CD4-positive, alpha-beta T cell (primary cell): ENCODE measurements at regions not wholly inside any gene's neighbourhood (a gene's known extent, or its start where the extent isn't known, plus 50 kb on each side); places are given as distances from the start of the nearest gene placed in this dataset.

ENCODE experiments used
- ATAC-seq: fragments of 200-7000 bp; cut with Tn5 transposase; one replicate; pipeline ENCODE4 v1.10.0; 2022; ENCODE audit warnings: mild to moderate bottlenecking; ENCODE audit not compliant: poor library complexity
- CTCF ChIA-PET: fragments of 350-600 bp; sonication (Branson Sonifier 250); formaldehyde crosslinking; loops from one replicate; lab custom pipeline; 2021; ENCODE audit warnings: antibody characterized with exemption, inconsistent platforms; lab: Charles Lee
- POLR2A ChIA-PET: fragments of 350-600 bp; sonication (Branson Sonifier 250); formaldehyde crosslinking; loops from one replicate; lab custom pipeline; 2021; ENCODE audit warnings: antibody characterized with exemption, inconsistent platforms; lab: Charles Lee
- DNase-seq, 14 experiments: peaks; one replicate each; pipeline ENCODE4 v3.0.0-alpha.2; 2013 to 2020; ENCODE audit warnings: mixed read lengths in 2 of 14
- H3K27ac ChIP-seq, 2 donors: one replicate each; pipeline versions ENCODE4 v1.5.1 to v1.7.0; 2013; ENCODE audit warnings: low read length in 2 of 2, low read depth in 1 of 2, mild to moderate bottlenecking in 1 of 2
- H3K27me3 ChIP-seq, 2 experiments: 1 replicate in 1 of 2; 2 replicates in 1 of 2; pipeline versions ENCODE4 v1.6.1 to v1.7.0; 2013; ENCODE audit warnings: low read length in 2 of 2, control low read depth in 1 of 2, mild to moderate bottlenecking in 1 of 2, moderate library complexity in 1 of 2; ENCODE audit not compliant: insufficient read depth in 2 of 2, control insufficient read depth in 1 of 2
- H3K36me3 ChIP-seq: one replicate; pipeline ENCODE4 v1.6.1; 2013; ENCODE audit warnings: low read length, control low read depth; ENCODE audit not compliant: insufficient read depth
- H3K4me1 ChIP-seq: one replicate; pipeline ENCODE4 v1.6.1; 2013; ENCODE audit warnings: low read length, control low read depth; ENCODE audit not compliant: insufficient read depth
- H3K4me3 ChIP-seq: one replicate; pipeline ENCODE4 v1.5.1; 2013; ENCODE audit warnings: mild to moderate bottlenecking, low read length, moderate library complexity
- H3K9me3 ChIP-seq, 2 experiments: 1 replicate in 1 of 2; 2 replicates in 1 of 2; pipeline versions ENCODE4 v1.6.1 to v1.7.0; 2013; ENCODE audit warnings: low read length in 2 of 2, mild to moderate bottlenecking in 2 of 2, control low read depth in 1 of 2, moderate library complexity in 1 of 2; ENCODE audit not compliant: control insufficient read depth in 1 of 2, insufficient read depth in 1 of 2
- H3K27ac Mint-ChIP-seq: one replicate; pipeline ENCODE4 v1.8.0; 2020; ENCODE audit warnings: mixed read lengths
- H3K27me3 Mint-ChIP-seq: one replicate; pipeline ENCODE4 v1.8.0; 2021; ENCODE audit warnings: mixed read lengths
- H3K36me3 Mint-ChIP-seq: one replicate; pipeline ENCODE4 v1.8.0; 2021; ENCODE audit warnings: low read depth, mixed read lengths
- H3K4me1 Mint-ChIP-seq: one replicate; pipeline ENCODE4 v1.8.0; 2021; ENCODE audit warnings: low read depth, mixed read lengths
- H3K4me3 Mint-ChIP-seq: one replicate; pipeline ENCODE4 v1.8.0; 2020; ENCODE audit warnings: mild to moderate bottlenecking, mixed read lengths
- H3K9me3 Mint-ChIP-seq: one replicate; pipeline ENCODE4 v1.8.0; 2020; ENCODE audit warnings: mixed read lengths
- CTCF ChIP-seq: fragments of 200-600 bp; IDR thresholded peaks from one replicate; pipeline ENCODE4 v1.8.0; 2022; ENCODE audit warnings: antibody characterized with exemption, mild to moderate bottlenecking
- intact Hi-C, 2 experiments: fragments of 100-400 bp; cut with DNase I in 1 of 2; cut with micrococcal nuclease in 1 of 2; formaldehyde crosslinking; loops; one replicate each; pipeline versions ENCODE4 v1.15.1 to v1.9.0; 2023 to 2025; cut with DNase I, micrococcal nuclease

GRCh38 chr3:88440701-88441100 lies 290.9 kb downstream of the C3orf38 start:
- no peak overlapping the region for H3K27ac Mint-ChIP-seq
- ChIA-PET POLR2A (no interaction called here), CTCF (no interaction called here)
- H3K36me3 ChIP-seq = no peaks in the 10 kb centered on the region
- H3K4me3 Mint-ChIP-seq = no peak overlapping the region
- DNase-seq (no peak), ATAC-seq (no peak)
- no peaks in the 10 kb centered on the region for H3K36me3 Mint-ChIP-seq
- H3K9me3 Mint-ChIP-seq = peaks cover 5% of the 10 kb centered on the region
- H3K27me3 ChIP-seq = no peaks in the 10 kb centered on the region
- no peaks in the 10 kb centered on the region for H3K9me3 ChIP-seq
- H3K4me1 ChIP-seq = no peaks in the 10 kb centered on the region
- H3K27ac ChIP-seq = no peak overlapping the region
- no peaks in the 10 kb centered on the region for H3K4me1 Mint-ChIP-seq
- no peak overlapping the region for H3K4me3 ChIP-seq
- intact Hi-C loops = no loop called here
- no peaks in the 10 kb centered on the region for H3K27me3 Mint-ChIP-seq
- TF ChIP-seq CTCF = no peak

GRCh38 chr3:88443066-88443465 lies 293.3 kb downstream of the C3orf38 start:
- H3K27ac ChIP-seq = no peak overlapping the region
- DNase-seq = no peak
- CTCF ChIA-PET = no interaction called here
- POLR2A ChIA-PET = no interaction called here
- ATAC-seq = no peak
- Mint-ChIP-seq H3K4me1 (no peaks in the 10 kb centered on the region), H3K4me3 (no peak overlapping the region), H3K36me3 (no peaks in the 10 kb centered on the region), H3K27me3 (no peaks in the 10 kb centered on the region), H3K27ac (no peak overlapping the region), H3K9me3 (peaks cover 5% of the 10 kb centered on the region)
- H3K4me1 ChIP-seq = no peaks in the 10 kb centered on the region
- no peaks in the 10 kb centered on the region for H3K27me3 ChIP-seq
- H3K9me3 ChIP-seq = peaks cover 0 to 3% of the 10 kb centered on the region in 2 experiments
- intact Hi-C loops = no loop called here
- no peak for TF ChIP-seq CTCF
- H3K4me3 ChIP-seq = no peak overlapping the region
- no peaks in the 10 kb centered on the region for H3K36me3 ChIP-seq

- Mint-ChIP-seq H3K4me1 (no peaks in the 10 kb centered on the region), H3K27ac (no peak overlapping the region), H3K4me3 (no peak overlapping the region), H3K9me3 (peaks cover 2% of the 10 kb centered on the region), H3K27me3 (no peaks in the 10 kb centered on the region), H3K36me3 (no peaks in the 10 kb centered on the region)
- Histone ChIP-seq H3K4me3 (no peak overlapping the region), H3K9me3 (peaks cover 0 to 3% of the 10 kb centered on the region in 2 experiments), H3K36me3 (no peaks in the 10 kb centered on the region), H3K4me1 (no peaks in the 10 kb centered on the region), H3K27me3 (no peaks in the 10 kb centered on the region), H3K27ac (no peak overlapping the region)
- ChIA-PET POLR2A (no interaction called here), CTCF (no interaction called here)
- intact Hi-C loops = no loop called here
- TF ChIP-seq CTCF = no peak
- DNase-seq (no peak), ATAC-seq (no peak)
Observed at GRCh38 chr3:88444251-88444650, 294.5 kb downstream of the C3orf38 start.
